HG03460 (cell line): ENCODE measurements at regions not wholly inside any gene's neighbourhood (a gene's known extent, or its start where the extent isn't known, plus 50 kb on each side); places are given as distances from the start of the nearest gene placed in this dataset.
"Not testable (repeated sequence)": the region's sequence is repeated elsewhere in the genome, so short reads cannot be mapped to it uniquely, and the experiment has no call there.

ENCODE experiments used
- ATAC-seq: cut with Tn5 transposase; IDR thresholded peaks from one replicate; pipeline ENCODE4 v1.9.1; 2021; ENCODE audit not compliant: unreplicated experiment

DNA sequence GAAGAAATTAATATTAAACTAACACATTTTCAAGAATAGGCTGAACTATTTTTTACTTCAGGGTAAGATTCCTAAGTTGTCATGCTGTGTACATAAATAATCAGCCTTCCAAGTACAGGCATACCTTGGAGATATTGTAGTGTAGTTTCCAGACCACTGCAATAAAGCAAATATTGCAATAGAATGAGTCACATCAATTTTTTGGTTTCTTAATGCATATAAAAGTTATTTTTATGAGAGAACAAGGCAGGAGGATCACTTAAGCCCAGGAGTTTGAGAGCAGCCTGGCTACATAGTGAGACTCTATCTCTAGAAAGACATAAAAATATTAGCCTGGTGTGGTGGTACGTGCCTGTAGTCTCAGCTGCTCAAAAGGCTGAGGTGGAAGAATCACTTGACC is 511.5 kb downstream of the UQCRFS1 start:
- ATAC-seq, result no peak

DNA sequence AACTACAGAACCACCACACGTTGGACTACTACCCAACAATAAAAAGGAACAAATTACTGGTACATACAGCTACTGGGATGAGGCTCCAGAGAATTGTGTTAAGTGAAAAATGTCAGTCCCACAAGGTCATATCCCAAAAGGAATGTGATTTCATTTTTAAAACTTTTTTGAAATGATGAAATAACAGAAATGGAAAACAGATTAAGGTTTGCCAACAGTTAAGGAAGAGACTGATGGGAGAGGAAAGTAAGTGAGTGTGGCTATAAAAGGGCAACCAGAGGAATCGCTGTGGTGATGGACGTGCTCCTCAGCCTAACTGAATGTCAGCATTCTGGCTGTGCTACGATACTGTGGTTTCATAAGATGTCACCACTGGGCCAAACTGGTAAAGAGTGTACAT is 512.8 kb downstream of the UQCRFS1 start:
- ATAC-seq, result no peak

DNA sequence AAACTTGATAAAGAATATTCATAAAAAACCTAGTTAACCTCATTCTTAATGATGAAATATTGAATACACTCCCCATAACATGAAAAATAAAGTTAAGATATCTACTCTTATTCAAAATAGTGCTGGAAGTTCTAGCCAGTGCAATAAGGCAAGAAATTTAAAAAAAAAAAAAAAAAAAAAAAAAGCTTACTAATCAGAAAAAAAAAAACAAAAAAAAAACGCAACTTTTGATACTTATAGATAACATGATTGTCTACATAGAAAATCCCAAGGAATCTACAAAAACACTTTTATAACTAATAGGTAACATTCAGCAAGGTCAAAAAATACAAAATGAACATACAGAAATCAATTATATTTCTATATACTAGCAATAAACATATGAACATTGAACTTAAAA is 515.6 kb downstream of the UQCRFS1 start:
- ATAC-seq, result no peak

DNA sequence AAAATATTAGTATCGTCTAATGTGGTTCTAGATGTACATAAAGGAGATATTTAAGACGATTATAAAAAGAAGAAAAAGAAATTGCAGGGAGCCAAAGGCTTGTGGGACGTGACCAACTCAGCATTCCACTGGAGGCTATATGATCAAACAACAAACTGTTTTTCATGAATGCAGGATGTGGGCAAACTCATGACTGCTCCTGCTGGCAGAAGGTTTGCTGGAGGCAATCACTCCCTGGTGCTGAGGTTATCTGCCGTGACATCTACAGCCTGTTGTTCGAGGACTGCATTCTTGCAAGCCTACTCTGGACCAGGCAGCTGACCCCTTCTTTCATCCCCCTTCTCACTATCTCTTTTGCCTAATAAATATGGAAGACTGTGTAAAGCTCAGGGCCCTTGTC is 518.1 kb downstream of the UQCRFS1 start:
- ATAC-seq, result no peak

DNA sequence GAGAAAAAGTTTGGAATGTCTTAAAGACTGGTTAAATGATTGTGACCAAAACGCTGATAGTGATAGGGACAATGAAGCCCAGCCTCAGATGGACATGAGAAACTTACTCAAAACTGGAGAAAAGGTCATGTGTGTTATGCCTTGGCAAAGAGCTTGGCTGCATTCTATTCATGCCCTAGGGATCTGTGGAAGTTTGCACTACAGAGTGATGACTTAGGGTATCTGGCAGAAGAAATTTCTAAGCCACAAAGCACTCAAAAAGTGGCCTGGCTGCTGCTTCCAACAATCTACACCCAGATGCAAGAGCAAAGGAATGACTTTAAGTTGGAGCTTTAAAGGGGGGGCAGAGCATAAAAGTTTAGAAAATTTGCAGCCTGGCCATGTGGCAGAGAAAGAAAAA is 521.3 kb downstream of the UQCRFS1 start:
- no peak for ATAC-seq

DNA sequence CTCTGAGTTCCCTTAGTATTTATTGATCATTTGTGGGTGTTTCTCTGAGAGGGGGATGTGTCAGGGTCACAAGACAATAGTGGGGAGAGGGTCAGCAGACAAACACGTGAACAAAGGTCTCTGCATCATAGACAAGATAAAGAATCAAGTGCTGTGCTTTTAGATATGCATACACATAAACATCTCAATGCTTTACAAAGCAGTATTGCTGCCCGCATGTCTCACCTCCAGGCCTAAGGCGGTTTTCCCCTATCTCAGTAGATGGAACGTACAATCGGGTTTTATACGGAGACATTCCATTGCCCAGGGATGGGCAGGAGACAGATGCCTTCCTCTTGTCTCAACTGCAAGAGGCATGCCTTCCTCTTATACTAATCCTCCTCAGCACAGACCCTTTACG is 523.5 kb downstream of the UQCRFS1 start:
- ATAC-seq, result not testable (repeated sequence)

DNA sequence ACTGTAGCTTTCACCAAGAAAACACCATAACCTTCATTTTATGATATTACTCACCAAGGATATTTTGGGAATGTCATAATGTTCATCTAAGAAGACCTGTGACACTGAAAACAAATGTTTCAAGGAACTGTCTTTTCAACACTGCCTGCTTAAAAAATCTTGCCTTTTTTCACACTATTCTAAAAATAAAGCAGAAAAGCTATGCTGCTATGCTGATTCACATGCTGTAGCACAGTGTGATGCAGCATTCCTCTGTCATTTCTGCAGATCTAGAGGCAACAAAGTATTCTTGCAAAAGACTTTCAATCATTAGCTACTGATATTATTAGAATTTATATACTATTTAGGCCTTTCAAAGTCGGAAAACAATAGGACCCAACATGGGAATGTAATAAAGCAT is 525.7 kb downstream of the UQCRFS1 start:
- ATAC-seq, result no peak

DNA sequence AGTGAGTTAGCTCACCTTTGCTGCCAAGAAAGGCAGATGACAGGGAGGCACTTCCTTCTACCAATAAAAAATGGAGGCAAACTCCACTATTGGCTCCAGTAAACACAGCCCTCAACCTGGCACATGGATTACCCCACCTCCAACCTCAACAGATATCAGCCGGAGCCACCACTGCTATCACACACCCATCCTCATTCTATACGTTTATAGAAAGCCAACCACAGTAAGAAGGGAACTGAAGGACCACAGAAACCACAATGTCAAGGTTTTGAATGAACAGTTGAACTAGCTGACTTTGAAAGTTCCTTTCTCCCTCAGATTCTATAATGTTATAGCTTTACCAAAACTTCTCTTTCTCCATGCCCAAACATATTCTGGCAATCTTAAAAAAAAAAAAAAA is 526.2 kb downstream of the UQCRFS1 start:
- no peak for ATAC-seq

DNA sequence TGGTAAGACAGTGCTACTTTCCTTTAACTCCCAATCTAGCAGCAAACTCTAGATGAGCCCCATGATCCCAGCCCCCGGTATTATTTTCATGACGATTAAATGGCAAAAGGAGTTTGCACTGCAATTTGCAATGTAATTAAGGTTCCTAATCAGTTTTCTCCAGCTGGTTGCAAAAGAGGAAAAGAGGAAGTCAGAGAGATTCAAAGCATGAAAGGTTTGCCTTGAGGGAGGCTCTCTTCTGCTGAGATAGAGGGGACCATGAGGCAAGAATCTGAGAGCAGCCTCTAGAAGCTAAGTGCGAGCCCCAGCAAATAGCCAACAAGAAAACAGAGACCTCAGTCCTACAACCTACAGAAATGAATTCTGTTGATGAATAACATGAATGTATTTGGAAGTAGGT is 527.1 kb downstream of the UQCRFS1 start:
- no peak for ATAC-seq

DNA sequence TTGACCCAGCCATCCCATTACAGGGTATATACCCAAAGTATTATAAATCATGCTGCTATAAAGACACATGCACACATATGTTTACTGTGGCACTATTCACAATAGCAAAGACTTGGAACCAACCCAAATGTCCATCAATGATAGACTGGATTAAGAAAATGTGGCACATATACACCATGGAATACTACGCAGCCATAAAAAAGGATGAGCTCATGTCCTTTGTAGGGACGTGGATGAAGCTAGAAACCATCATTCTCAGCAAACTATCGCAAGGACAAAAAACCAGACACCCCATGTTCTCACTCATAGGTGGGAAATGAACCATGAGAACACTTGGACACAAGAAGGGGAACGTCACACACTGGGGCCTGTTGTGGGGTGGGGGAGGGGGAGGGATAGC is 527.9 kb downstream of the UQCRFS1 start:
- ATAC-seq, result not testable (repeated sequence)

DNA sequence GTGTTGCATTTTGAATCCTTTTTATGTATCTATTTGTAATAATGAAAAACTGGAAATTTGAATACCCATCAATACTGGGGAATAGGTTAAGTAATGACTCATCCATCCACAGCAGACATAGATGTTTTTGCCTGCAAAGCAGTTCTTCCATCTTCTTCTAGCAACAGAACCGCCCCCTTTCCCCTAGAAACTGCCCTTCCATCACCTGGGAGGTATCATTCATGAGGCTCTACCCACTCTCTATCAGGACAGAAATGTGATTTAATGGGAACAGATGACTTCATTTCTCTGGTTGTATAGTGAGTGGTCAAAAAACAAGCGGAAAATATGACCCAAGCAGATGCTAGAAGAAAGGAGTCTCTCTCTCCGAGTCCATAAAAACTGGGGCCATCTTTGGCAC is 532.8 kb downstream of the UQCRFS1 start:
- ATAC-seq, result no peak

DNA sequence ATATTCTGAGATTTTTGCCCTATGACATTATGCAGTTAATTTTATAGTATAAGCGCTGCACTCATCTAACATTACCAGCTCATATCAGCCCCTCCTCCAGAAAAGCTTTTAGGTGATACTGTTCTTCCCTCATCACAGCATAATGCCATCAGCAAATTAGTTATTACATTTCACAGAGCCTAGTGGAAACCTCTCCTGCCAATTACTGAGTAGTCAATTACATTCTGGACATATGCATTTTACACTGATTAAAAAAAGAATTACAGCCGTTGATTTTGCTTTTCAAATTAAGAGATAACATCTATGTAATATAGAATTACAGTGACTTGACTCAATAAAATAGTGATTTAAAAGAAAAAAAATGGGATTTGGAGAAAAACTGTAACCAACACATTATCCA is 542.1 kb downstream of the UQCRFS1 start:
- no peak for ATAC-seq

DNA sequence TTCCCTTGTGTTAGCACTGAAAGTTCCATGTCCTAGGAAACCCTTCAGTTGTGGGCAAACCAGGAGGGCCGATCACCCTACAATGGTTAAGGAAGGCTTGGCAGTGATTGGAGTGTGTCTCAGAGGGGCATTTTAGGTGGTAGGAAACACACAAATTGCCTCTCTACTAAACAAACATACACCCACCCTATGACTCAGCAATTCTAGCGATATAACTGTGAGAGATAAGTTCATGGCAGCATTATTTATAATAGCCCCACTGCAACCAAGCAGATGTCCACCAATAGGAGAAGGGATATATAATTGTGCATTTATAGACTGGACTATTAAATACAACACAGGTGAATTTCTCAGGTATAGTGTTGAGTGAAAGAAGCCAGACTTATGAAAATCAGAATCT is 543.1 kb downstream of the UQCRFS1 start:
- no peak for ATAC-seq

DNA sequence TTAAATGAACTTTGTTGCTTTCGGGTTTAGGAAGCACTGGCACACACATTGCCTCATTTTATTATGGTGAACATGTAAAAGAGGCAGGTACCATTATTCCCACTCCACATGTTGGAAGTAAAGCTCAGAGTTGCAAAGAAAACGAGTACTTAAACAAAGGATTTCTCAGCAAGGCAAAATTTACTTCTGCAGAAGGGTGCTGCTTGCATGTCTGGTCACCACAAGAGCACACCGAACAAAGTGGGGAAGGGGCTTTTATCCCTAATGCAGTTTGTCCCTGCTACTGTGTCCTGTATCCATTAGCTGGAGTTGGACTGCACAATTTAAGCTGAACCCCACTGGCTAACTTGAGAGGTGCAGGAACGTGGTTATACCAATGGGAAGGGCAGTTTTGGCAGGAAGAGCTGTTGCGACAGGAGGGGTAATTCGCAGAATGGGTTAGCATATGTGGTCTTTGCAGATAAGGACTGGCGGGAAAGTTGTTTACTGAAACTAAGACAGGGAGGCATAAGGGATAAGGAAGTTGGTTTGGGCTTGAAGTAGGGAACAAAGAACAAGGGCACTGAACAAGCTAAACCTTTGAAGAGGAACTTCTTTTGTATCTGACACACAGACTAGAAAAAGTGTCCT is 545.5 kb downstream of the UQCRFS1 start:
- ATAC-seq, result no peak

DNA sequence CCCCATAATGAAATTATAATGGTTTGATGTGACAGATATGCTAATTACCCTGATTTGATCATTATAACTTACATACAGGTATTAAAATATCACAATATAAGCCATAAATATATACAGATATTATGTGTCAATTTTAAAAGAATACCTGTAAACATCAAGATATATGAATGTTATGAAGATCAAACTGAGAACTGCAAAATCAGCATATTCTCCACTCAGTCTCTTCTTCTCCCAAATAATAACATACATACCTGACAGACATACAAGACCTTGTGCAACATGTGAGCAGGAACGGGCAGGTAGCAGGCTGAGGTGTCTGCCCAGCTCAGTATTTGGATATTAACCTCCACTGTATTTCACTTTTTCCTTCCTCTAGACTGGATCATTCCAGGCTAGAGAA is 547.2 kb downstream of the UQCRFS1 start:
- no peak for ATAC-seq

DNA sequence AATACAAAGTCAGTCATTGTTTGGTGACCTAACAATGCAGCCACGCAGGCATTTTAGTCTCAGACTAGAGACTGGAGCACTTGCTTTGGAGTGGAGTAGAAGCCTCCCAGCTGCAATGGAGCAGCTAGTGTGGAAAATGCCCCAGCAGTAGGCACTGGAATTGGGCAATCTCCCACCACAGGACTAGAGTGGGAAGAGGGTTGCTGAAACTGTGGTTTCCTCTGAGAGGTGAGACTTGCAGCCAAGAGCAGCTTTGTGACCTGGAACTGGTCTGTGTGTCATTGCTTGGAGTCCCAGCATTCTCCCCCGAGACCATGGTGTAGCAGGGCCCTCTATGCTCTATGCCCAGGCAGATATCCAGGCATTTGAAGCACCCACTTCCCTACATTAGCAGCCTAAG is 556.3 kb downstream of the UQCRFS1 start:
- no peak for ATAC-seq

DNA sequence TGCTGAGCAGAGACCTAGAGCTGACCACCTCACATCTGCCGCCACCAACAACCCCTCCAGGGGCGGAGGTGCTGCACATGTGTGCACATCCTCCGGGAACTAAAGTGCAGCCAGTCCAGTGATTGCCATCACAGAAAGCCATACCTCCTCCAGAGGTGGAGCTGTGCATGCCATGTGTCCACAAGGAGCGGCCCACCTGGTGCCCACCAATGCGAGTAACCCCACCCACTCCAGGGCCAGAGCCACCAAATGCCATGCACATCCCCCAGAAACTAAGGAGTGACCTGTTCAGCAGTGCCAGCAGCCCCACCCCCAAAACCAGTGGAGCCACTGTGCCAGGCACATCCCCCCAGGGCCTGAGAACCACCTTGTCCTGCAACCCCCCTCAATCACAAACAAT is 557.9 kb downstream of the UQCRFS1 start:
- no peak for ATAC-seq

DNA sequence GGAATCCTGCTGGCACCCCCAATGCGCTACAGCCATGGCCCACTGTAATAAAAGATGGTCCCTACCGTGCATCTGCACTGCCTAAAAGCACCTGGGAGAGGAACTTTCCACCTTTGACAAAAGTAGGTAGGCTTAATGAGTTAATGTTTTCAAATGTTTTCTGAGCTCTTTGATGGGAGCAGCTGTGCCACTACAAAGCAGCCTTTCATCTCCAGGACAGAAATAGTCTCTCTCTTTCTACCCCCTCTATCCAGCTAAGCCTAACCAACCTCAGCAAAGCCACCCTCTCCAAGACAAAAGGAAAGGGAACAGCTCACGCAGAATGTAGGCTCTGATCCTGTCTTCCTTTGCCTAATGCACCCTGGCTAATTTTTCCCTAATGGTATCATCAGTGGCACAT is 560.2 kb downstream of the UQCRFS1 start:
- ATAC-seq, result no peak

DNA sequence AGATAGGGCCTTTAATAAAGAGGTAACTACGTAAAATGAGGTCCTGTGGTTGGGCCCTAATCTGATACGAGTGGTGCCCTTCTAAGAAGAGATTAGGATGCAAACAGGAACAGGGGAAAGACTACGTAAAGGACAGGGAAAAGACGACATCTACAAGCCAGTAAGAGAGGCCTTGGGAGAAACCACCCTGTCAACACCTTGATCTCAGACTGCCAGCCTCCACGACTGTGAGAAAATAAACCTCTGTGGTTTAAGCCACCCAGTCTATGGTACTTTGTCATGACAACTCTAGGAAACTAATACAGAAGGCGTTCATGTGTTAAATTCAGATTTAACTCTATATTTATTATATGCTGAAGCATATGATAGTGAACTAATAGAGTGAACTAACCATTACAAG is 566.3 kb downstream of the UQCRFS1 start:
- ATAC-seq, result no peak

DNA sequence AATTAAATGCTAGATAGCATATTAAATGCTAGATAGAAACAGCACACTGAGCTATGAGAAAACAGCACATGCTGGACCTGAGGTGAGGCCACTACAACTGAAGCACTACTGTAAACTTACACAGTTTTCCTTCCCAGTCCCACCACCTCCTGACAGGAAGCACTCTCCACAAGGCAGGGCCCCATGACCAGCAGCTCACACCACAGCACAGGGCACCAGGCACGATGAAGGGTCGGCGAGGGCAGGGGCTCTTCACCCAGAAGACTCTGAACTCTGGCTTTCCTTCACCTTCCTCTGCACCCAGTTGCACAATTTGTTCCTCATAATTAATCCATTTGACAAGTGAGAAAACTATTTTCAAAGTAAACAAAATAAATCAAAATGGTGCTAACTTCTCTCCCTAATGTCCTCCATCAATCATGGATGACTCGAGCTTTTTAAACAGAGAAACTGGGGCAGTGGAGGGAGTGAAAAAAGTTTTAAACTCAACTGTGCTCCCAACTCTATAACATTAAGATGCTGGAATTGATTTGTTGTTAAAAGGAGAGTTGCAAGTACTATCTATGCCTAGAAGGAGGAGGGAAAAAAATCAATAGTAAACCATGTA is 568.7 kb downstream of the UQCRFS1 start:
- no peak for ATAC-seq

DNA sequence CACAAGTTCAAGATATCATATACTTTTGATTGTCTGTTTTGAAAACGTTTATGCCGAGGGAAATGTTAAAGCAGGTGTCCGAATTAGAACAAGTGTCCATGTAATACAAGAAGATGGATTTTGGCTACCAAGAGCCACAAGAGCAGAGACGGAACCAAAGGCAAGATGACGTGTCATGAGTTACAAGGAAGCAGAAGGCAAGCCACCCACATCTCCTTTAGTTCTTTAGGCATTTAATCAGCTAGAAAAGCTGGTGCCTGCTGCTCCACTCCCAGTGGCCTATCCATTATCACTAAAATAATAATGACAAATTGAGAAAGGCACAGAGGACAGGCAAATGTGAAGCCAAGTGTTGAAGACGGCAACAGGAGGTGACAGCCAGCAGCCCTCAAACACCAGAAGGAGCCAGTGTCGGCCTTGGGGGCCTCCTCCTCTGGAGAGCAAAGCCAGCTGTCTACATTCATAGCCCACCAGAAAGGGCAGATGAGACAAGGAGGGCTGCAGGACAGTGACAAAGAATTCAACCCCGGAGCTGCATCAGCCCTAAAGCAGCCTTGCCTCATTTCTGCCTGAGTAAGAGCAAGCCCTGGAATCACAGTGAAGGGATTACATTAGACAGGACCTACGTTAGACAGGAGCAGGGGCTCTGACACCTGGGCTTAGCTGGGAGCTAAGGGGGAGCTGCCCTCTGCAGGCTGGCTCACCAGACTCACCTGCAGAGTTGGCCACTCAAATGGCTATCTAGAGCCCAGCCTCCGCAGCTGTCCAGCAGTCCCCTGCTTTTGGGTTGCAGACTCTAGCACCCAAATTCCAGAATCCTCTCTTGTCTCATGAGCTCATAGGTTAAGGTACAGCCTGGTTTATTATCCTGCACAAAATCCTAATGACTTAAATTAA is 569.9 kb downstream of the UQCRFS1 start:
- ATAC-seq, result no peak

DNA sequence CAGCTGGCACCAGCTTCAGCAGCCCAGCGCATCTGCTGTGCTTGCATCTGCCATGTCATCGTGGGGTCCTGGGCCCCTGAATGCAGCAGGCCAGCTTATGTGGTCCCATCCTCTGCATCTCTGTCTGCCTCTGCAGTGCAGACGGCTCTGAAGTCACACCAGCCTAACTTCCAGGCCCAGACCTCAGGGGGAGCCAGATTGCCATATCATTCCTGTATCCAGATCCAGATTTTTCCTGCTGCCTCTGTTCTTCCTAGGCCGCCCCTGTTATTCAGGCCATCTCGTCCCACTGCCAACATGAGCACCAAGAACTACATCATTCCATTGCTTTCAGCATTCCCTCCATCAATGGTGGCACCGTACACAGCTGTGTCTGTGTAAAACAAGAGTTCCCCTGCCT is 571.6 kb downstream of the UQCRFS1 start:
- no peak for ATAC-seq
